Trophoblast cell (in vitro differentiated cells and primary cell): ENCODE measurements at regions not wholly inside any gene's neighbourhood (a gene's known extent, or its start where the extent isn't known, plus 50 kb on each side); places are given as distances from the start of the nearest gene placed in this dataset.

Source experiments
- DNase-seq, 2 donors: peaks; one replicate each; pipeline ENCODE4 v3.0.0-alpha.2; 2016
- H2AFZ ChIP-seq: 2 replicates; pipeline ENCODE4 v1.6.1; 2013; ENCODE audit warnings: low read length, moderate library complexity, mild to moderate bottlenecking; ENCODE audit not compliant: insufficient read depth, poor library complexity
- H2AK5ac ChIP-seq: 2 replicates; pipeline ENCODE4 v1.6.1; 2013; ENCODE audit warnings: mild to moderate bottlenecking, low read length
- H2BK120ac ChIP-seq: 2 replicates; pipeline ENCODE4 v1.6.1; 2013; ENCODE audit warnings: low read length, mild to moderate bottlenecking, moderate library complexity; ENCODE audit not compliant: insufficient read depth, poor library complexity
- H2BK12ac ChIP-seq: 2 replicates; pipeline ENCODE4 v1.6.1; 2013; ENCODE audit warnings: mild to moderate bottlenecking, low read length, moderate library complexity
- H2BK5ac ChIP-seq: 2 replicates; pipeline ENCODE4 v1.6.1; 2013; ENCODE audit warnings: low read length, low read depth, moderate library complexity, mild to moderate bottlenecking; ENCODE audit not compliant: poor library complexity
- H3K14ac ChIP-seq: 2 replicates; pipeline ENCODE4 v1.6.1; 2013; ENCODE audit warnings: mild to moderate bottlenecking, low read length
- H3K18ac ChIP-seq: 2 replicates; pipeline ENCODE4 v1.6.1; 2013; ENCODE audit warnings: mild to moderate bottlenecking, low read length
- H3K23ac ChIP-seq: 2 replicates; pipeline ENCODE4 v1.6.1; 2013; ENCODE audit warnings: low read length
- H3K27ac ChIP-seq: 2 replicates; pipeline ENCODE4 v1.5.1; 2013; ENCODE audit warnings: low read depth, mild to moderate bottlenecking, inconsistent platforms, low read length, moderate library complexity
- H3K27me3 ChIP-seq: 2 replicates; pipeline ENCODE4 v1.6.1; 2013; ENCODE audit warnings: inconsistent platforms, mild to moderate bottlenecking, low read length, moderate library complexity; ENCODE audit not compliant: insufficient read depth
- H3K36me3 ChIP-seq, 2 experiments: 1 replicate in 1 of 2; 2 replicates in 1 of 2; pipeline ENCODE4 v1.6.1; 2013; ENCODE audit warnings: low read length in 2 of 2, mild to moderate bottlenecking in 2 of 2, moderate library complexity in 1 of 2; ENCODE audit not compliant: insufficient read depth in 2 of 2, control insufficient read depth in 1 of 2
- H3K4ac ChIP-seq: 2 replicates; pipeline ENCODE4 v1.6.1; 2013; ENCODE audit warnings: low read depth, mild to moderate bottlenecking, low read length, moderate library complexity
- H3K4me1 ChIP-seq, 2 experiments: 1 replicate in 1 of 2; 2 replicates in 1 of 2; pipeline ENCODE4 v1.6.1; 2013; ENCODE audit warnings: low read length in 2 of 2, mild to moderate bottlenecking in 2 of 2, moderate library complexity in 1 of 2; ENCODE audit not compliant: insufficient read depth in 2 of 2, control insufficient read depth in 1 of 2
- H3K4me2 ChIP-seq: 2 replicates; pipeline ENCODE4 v1.6.1; 2013; ENCODE audit warnings: inconsistent platforms, mild to moderate bottlenecking, low read length, moderate library complexity
- H3K4me3 ChIP-seq: 2 replicates; pipeline ENCODE4 v1.5.1; 2013; ENCODE audit warnings: mild to moderate bottlenecking, low read depth, low read length, inconsistent platforms
- H3K79me1 ChIP-seq: one replicate; pipeline ENCODE4 v1.6.1; 2013; ENCODE audit warnings: low read length
- H3K79me2 ChIP-seq: 2 replicates; pipeline ENCODE4 v1.6.1; 2013; ENCODE audit warnings: low read length, mild to moderate bottlenecking; ENCODE audit not compliant: control insufficient read depth, insufficient read depth, poor library complexity
- H3K9ac ChIP-seq: 2 replicates; pipeline ENCODE4 v1.6.1; 2013; ENCODE audit warnings: mild to moderate bottlenecking, low read length
- H3K9me3 ChIP-seq: 2 replicates; pipeline ENCODE4 v1.6.1; 2013; ENCODE audit warnings: low read depth, mild to moderate bottlenecking, control low read depth, inconsistent platforms, low read length; ENCODE audit not compliant: insufficient read depth
- H4K12ac ChIP-seq: 2 replicates; pipeline ENCODE4 v1.6.1; 2013; ENCODE audit warnings: low read depth, mild to moderate bottlenecking, low read length, moderate library complexity
- H4K8ac ChIP-seq: 2 replicates; pipeline ENCODE4 v1.6.1; 2013; ENCODE audit warnings: low read depth, mild to moderate bottlenecking, low read length, moderate library complexity
- H4K91ac ChIP-seq: one replicate; pipeline ENCODE4 v1.6.1; 2013; ENCODE audit warnings: low read depth, mild to moderate bottlenecking, low read length, moderate library complexity
- WGBS: extraction: QIAGEN DNeasy Blood & Tissue Kit; methylation state at CpG from one replicate; pipeline ENCODE4 v1.1.7; 2013; ENCODE audit warnings: missing lambda C conversion rate; ENCODE audit not compliant: insufficient read length, insufficient coverage; ENCODE audit errors: extremely low coverage; 5-methylcytosine and 5-hydroxymethylcytosine counted together

DNA sequence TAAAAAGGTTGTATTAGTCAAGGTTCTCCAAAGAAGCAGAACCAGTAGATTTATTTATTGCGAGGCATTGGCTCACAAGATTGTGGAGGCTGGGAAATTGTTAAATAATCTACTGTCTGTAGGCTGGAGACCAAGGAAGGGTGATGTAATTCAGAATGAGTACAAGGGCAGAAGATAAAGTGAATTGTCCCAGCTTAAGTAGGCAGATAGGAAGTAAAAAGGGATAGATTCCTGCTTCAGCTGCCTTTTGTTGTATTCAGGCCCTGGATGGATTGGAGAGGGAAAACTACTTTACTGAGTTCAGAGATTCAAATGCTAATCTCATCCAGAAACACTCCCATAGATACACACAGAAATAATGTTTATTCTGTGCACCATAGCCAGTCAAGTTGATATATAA, 301.1 kb downstream of the CYLC2 start:
- Histone ChIP-seq H2BK120ac (no peak overlapping the region), H3K4me3 (no peak overlapping the region), H3K18ac (no peak overlapping the region), H4K8ac (no peak overlapping the region), H3K23ac (no peak overlapping the region), H2BK12ac (no peak overlapping the region), H3K79me1 (no peaks in the 10 kb centered on the region), H3K27ac (no peak overlapping the region), H2AFZ (no peak overlapping the region), H3K14ac (no peak overlapping the region), H3K27me3 (no peaks in the 10 kb centered on the region), H3K4me2 (no peak overlapping the region), H3K36me3 (no peaks in the 10 kb centered on the region), H2BK5ac (no peak overlapping the region), H2AK5ac (no peak overlapping the region), H3K9ac (no peak overlapping the region), H3K9me3 (no peaks in the 10 kb centered on the region), H3K4ac (no peak overlapping the region), H4K91ac (no peak overlapping the region), H3K79me2 (no peaks in the 10 kb centered on the region), H4K12ac (no peak overlapping the region), H3K4me1 (no peaks in the 10 kb centered on the region)
- no CpG with 5 or more reads among the region's 1 CpG for WGBS
- no peak for DNase-seq

GRCh38 chr9:103301051-103301450, 305.9 kb downstream of the CYLC2 start:
- H3K79me2 ChIP-seq, result no peaks in the 10 kb centered on the region
- H3K4me3 ChIP-seq, result no peak overlapping the region
- H3K14ac ChIP-seq, result no peak overlapping the region
- H3K27me3 ChIP-seq, result no peaks in the 10 kb centered on the region
- H3K79me1 ChIP-seq, result no peaks in the 10 kb centered on the region
- H3K9me3 ChIP-seq, result no peaks in the 10 kb centered on the region
- no peak for DNase-seq
- no peak overlapping the region for H3K9ac ChIP-seq
- no peak overlapping the region for H2AK5ac ChIP-seq
- H4K12ac ChIP-seq, result no peak overlapping the region
- H3K23ac ChIP-seq, result no peak overlapping the region
- H3K4ac ChIP-seq, result no peak overlapping the region
- no peak overlapping the region for H2BK5ac ChIP-seq
- WGBS, result no CpG with 5 or more reads among the region's 2 CpGs
- no peaks in the 10 kb centered on the region for H3K36me3 ChIP-seq
- no peak overlapping the region for H2AFZ ChIP-seq
- no peak overlapping the region for H3K4me2 ChIP-seq
- H4K91ac ChIP-seq, result no peak overlapping the region
- no peak overlapping the region for H3K18ac ChIP-seq
- no peak overlapping the region for H2BK12ac ChIP-seq
- no peak overlapping the region for H2BK120ac ChIP-seq
- H3K27ac ChIP-seq, result no peak overlapping the region
- no peaks in the 10 kb centered on the region for H3K4me1 ChIP-seq
- H4K8ac ChIP-seq, result no peak overlapping the region

DNA sequence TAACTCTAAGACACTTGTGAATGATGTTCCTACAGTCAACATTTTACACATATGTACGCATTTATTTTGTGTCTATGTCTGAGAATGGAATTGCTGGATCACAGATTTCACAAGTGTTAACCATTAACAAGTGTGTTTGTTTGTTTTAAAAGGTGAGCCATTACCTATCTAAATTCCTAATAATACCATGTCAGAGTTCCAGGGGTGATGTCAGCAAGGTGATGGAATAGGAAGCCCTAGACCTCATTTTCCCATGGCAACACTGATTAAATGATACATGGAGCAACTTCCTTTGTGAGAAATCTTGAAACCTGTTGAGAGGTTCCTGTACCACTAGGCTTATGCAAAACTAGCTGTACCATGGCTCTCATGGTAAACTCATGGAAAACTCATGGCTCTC, 309.7 kb downstream of the CYLC2 start:
- H2AK5ac ChIP-seq, result no peak overlapping the region
- no peak overlapping the region for H4K91ac ChIP-seq
- H3K9ac ChIP-seq, result no peak overlapping the region
- no peak overlapping the region for H2BK120ac ChIP-seq
- no peak overlapping the region for H3K14ac ChIP-seq
- H3K23ac ChIP-seq, result no peak overlapping the region
- no peak overlapping the region for H2AFZ ChIP-seq
- H3K4ac ChIP-seq, result no peak overlapping the region
- WGBS, result no CpG with 5 or more reads among the region's 1 CpG
- no peaks in the 10 kb centered on the region for H3K79me1 ChIP-seq
- H3K9me3 ChIP-seq, result no peaks in the 10 kb centered on the region
- no peak overlapping the region for H3K4me2 ChIP-seq
- no peak overlapping the region for H3K4me3 ChIP-seq
- no peak for DNase-seq
- no peaks in the 10 kb centered on the region for H3K27me3 ChIP-seq
- H2BK12ac ChIP-seq, result no peak overlapping the region
- H4K8ac ChIP-seq, result no peak overlapping the region
- no peak overlapping the region for H4K12ac ChIP-seq
- H3K36me3 ChIP-seq, result no peaks in the 10 kb centered on the region
- no peaks in the 10 kb centered on the region for H3K4me1 ChIP-seq
- H3K27ac ChIP-seq, result no peak overlapping the region
- H2BK5ac ChIP-seq, result no peak overlapping the region
- H3K79me2 ChIP-seq, result no peaks in the 10 kb centered on the region
- H3K18ac ChIP-seq, result no peak overlapping the region

DNA sequence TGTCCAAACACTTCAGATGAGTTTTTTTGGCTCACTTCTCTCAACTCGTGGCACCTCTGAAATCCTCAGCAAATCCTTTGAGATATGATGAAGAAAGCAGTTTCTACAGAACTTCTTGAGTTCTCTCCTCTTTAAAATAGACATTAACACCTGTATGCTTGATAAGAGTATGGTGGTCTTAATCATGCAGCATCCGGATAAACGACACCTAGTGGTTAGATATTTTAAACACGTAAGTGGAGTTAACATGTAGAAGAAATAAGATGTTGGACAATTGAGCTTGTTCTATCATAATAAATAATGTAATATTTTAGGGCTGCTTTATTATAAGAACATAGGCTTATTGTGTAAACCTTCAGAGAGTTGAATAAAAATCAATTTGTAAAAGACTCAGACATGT, 324.8 kb downstream of the CYLC2 start:
- no peaks in the 10 kb centered on the region for H3K79me1 ChIP-seq
- no peak overlapping the region for H3K4ac ChIP-seq
- no peak overlapping the region for H2BK120ac ChIP-seq
- no peak overlapping the region for H2AFZ ChIP-seq
- H3K27ac ChIP-seq, result no peak overlapping the region
- no peaks in the 10 kb centered on the region for H3K9me3 ChIP-seq
- no peak overlapping the region for H2AK5ac ChIP-seq
- H3K4me3 ChIP-seq, result no peak overlapping the region
- H3K18ac ChIP-seq, result no peak overlapping the region
- no peak overlapping the region for H2BK5ac ChIP-seq
- no peak overlapping the region for H4K91ac ChIP-seq
- no peak overlapping the region for H3K23ac ChIP-seq
- H3K4me2 ChIP-seq, result no peak overlapping the region
- no peaks in the 10 kb centered on the region for H3K4me1 ChIP-seq
- H3K79me2 ChIP-seq, result no peaks in the 10 kb centered on the region
- WGBS, result no CpG with 5 or more reads among the region's 4 CpGs
- H4K12ac ChIP-seq, result no peak overlapping the region
- H3K27me3 ChIP-seq, result no peaks in the 10 kb centered on the region
- no peak overlapping the region for H3K14ac ChIP-seq
- H2BK12ac ChIP-seq, result no peak overlapping the region
- DNase-seq, result no peak
- H3K9ac ChIP-seq, result no peak overlapping the region
- H3K36me3 ChIP-seq, result no peaks in the 10 kb centered on the region
- no peak overlapping the region for H4K8ac ChIP-seq
